ENCODE measurements at regions not wholly inside any gene's neighbourhood (a gene's known extent, or its start where the extent isn't known, plus 50 kb on each side); places are given as distances from the start of the nearest gene placed in this dataset.
"Not testable (repeated sequence)": the region's sequence is repeated elsewhere in the genome, so short reads cannot be mapped to it uniquely, and the experiment has no call there.

DNA sequence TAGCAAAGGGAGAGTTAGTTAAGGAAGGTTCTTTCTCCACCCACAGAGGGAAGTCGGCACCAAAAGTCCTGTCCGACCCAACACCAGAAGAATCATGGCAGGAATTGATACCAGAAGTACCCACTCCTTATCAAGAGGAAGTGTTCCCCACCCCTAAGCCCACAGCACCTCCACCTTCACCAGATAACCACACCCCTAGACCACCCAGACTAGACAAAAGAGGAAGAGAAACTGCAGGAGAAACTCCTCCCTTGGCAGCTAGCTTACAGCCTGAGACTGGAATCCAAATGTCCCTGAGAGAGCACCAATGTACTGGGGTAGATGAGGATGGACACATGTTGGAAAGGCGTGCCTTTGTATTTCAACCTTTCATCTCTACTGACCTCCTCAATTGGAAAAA lies 532.9 kb upstream of the TSPY4 start:
- POLR2A ChIA-PET = no interaction called here
- DNase-seq = no peak
- Mint-ChIP-seq H3K27ac (no peak overlapping the region), H3K4me3 (no peak overlapping the region), H3K36me3 (ENCODE audit: low read depth) (no peaks in the 10 kb centered on the region), H3K4me1 (no peaks in the 10 kb centered on the region), H3K27me3 (no peaks in the 10 kb centered on the region), H3K9me3 (no peaks in the 10 kb centered on the region)
- CTCF ChIA-PET = no interaction called here

DNA sequence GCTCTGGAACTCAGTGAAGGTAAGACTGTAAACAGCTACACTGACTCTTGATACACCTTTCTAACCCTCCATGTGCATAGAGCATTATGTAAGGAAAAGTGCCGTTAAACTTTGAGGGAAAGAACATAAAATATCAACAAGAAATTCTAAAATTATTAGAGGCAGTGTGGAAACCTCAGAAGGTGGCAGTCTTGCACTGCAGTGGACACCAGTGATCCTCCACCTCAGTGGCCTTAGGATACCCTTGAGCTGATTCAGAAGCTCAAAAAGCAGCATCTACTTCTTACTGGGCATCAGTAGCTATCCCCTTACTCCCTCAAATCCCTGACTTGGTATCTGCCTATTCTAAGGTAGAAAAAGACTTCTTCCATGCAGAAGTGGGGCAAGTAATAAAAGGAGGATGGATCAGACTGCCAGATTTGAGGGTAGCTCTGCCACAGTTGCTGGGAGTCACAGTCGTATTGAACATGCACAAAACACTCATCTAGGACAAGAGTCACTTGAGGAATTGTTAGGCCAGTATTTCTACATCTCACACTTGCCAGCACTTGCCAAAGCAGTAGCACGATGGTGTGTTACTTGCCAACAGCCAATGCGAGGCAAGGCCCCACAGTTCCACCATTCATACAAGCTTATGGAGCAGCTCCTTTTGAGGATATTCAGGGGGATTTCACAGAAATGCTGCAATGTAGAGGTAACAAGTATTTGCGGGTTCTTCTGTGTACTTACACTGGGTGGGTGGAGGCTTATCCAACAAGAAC lies 529.4 kb upstream of the TSPY4 start:
- Mint-ChIP-seq H3K27me3 (no peaks in the 10 kb centered on the region), H3K4me1 (no peaks in the 10 kb centered on the region), H3K9me3 (no peaks in the 10 kb centered on the region), H3K27ac (no peak overlapping the region), H3K36me3 (ENCODE audit: low read depth) (no peaks in the 10 kb centered on the region), H3K4me3 (no peak overlapping the region)
- ChIA-PET POLR2A (no interaction called here), CTCF (no interaction called here)
- DNase-seq = no peak

DNA sequence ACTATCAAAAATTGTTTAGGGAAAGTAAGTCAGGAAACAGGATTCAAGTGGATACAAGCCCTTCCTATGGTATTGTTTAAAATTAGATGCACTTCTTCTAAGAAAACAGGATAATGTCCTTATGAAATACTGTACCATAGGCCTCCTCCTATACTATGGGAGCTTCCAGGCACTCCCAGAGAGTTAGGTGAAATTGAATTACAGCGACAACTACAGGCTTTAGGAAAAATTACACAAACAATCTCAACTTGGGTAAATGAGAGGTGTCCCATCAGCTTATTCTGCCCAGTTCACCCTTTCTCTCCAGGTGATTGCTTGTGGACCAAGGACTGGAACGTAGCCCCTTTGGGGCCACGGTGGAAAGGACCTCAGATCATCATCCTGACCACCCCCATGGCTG lies 528.7 kb upstream of the TSPY4 start:
- H3K27ac Mint-ChIP-seq = no peak overlapping the region
- ChIA-PET POLR2A (no interaction called here), CTCF (no interaction called here)
- no peak for DNase-seq
- no peaks in the 10 kb centered on the region for H3K27me3 Mint-ChIP-seq
- H3K4me1 Mint-ChIP-seq = no peaks in the 10 kb centered on the region
- no peaks in the 10 kb centered on the region for H3K9me3 Mint-ChIP-seq
- H3K4me3 Mint-ChIP-seq = no peak overlapping the region
- no peaks in the 10 kb centered on the region for H3K36me3 Mint-ChIP-seq (ENCODE audit: low read depth)

DNA sequence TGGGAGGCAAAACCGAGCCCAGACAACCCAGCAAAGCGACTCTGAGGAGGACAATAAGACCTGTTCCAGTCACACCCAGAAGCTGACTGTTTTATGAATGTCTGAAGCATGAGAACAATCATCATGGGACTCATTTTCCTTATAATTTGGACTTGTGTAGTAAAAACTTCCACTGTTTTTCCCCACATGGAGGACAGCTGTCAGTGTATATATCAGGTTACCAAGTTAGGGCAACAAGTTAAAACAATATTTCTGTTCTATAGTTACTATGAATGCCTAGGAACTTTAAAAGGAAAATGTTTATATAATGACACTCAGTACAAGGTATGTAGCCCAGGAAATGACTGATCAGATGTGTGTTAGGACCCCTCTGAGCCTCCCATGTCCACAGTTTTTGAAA lies 528.2 kb upstream of the TSPY4 start:
- H3K9me3 Mint-ChIP-seq = no peaks in the 10 kb centered on the region
- CTCF ChIA-PET = no interaction called here
- H3K27ac Mint-ChIP-seq = no peak overlapping the region
- H3K36me3 Mint-ChIP-seq (ENCODE audit: low read depth) = no peaks in the 10 kb centered on the region
- no peaks in the 10 kb centered on the region for H3K27me3 Mint-ChIP-seq
- DNase-seq = no peak
- no peaks in the 10 kb centered on the region for H3K4me1 Mint-ChIP-seq
- H3K4me3 Mint-ChIP-seq = no peak overlapping the region
- POLR2A ChIA-PET = no interaction called here

DNA sequence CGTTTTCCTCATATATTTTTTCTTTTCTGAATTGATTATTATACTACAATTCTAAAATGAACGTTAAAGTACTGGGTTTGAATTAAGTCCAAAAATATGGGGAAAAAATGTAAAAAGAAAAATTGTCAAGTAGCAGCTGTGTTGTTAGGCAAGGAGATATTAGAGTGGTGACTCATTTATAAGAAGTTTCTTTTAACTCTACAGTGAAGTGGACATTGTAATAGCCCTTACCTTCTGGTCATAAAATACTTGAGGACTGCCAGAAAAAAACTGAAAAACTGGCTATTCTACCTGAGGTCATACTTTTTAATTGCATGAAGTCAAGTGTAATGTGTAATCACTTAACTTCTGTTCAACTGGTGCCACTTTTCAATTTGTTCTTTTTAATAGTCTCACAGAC lies 523.1 kb upstream of the TSPY4 start:
- DNase-seq = no peak
- H3K9me3 Mint-ChIP-seq = no peaks in the 10 kb centered on the region
- CTCF ChIA-PET = no interaction called here
- H3K4me3 Mint-ChIP-seq = no peak overlapping the region
- POLR2A ChIA-PET = no interaction called here
- no peaks in the 10 kb centered on the region for H3K36me3 Mint-ChIP-seq (ENCODE audit: low read depth)
- no peaks in the 10 kb centered on the region for H3K27me3 Mint-ChIP-seq
- no peak overlapping the region for H3K27ac Mint-ChIP-seq
- H3K4me1 Mint-ChIP-seq = no peaks in the 10 kb centered on the region

DNA sequence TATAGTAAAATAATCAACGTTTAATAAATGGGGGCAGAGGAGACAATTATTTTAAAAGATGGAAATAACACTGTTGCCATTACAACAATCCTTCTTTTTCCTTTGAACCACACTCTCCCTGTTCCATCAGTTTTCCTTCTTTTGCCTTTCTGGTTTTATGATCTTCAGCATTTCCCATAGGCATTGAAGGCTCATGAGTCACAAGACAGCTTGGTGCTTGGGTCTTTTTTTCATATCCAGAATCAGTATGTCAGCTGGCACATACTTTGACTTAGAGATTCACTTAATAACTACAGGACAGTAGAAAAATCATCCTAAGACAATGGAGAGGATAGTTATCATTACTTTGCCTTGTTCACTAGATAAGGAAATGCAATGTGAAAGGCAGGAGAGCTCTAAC lies 521.6 kb upstream of the TSPY4 start:
- Mint-ChIP-seq H3K4me1 (no peaks in the 10 kb centered on the region), H3K4me3 (no peak overlapping the region), H3K9me3 (no peaks in the 10 kb centered on the region), H3K27me3 (no peaks in the 10 kb centered on the region), H3K27ac (no peak overlapping the region), H3K36me3 (ENCODE audit: low read depth) (no peaks in the 10 kb centered on the region)
- DNase-seq = no peak
- CTCF ChIA-PET = no interaction called here
- POLR2A ChIA-PET = no interaction called here

DNA sequence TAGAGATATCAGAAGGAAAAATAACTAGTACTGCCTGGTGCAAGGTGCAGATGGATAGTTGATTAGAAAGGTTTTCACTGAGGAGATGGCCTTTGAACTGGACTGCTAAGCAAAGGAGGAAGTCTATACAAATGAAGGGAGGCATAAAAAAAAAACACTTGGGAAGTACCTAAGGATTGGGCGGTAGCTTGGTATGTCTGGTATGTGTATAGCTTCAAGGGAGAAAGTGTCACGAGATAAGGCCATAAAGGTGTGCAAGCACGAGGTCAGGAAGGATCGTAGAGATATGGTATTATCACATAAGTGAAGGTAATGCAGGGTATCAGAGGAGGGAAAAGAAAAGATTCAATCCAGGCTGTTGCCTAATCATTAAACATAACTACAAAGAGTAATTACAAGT lies 517.2 kb upstream of the TSPY4 start:
- POLR2A ChIA-PET = no interaction called here
- Mint-ChIP-seq H3K36me3 (ENCODE audit: low read depth) (no peaks in the 10 kb centered on the region), H3K27me3 (no peaks in the 10 kb centered on the region), H3K9me3 (no peaks in the 10 kb centered on the region), H3K4me1 (no peaks in the 10 kb centered on the region), H3K4me3 (no peak overlapping the region), H3K27ac (no peak overlapping the region)
- CTCF ChIA-PET = no interaction called here
- no peak for DNase-seq

DNA sequence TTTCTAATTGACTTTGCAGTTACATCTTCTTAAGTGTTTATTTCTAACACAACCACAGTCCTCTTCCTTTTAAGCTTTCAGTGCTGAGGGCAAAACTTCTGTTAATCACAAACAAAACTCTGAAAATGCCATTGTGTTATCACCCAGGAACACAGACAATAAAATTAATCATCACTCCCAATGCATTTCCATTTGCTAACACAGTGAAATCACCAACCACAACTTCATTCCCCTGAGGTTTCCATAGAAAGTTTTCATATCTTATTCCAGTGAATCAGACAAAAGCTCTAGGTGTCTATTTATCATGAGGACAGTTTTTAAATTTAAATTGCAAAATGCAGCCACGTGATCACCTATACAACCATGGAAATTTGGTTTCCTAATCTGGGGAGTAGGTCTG lies 516.2 kb upstream of the TSPY4 start:
- Mint-ChIP-seq H3K4me3 (no peak overlapping the region), H3K27me3 (no peaks in the 10 kb centered on the region), H3K36me3 (ENCODE audit: low read depth) (no peaks in the 10 kb centered on the region), H3K4me1 (no peaks in the 10 kb centered on the region), H3K27ac (no peak overlapping the region), H3K9me3 (no peaks in the 10 kb centered on the region)
- POLR2A ChIA-PET = no interaction called here
- no peak for DNase-seq
- CTCF ChIA-PET = no interaction called here

DNA sequence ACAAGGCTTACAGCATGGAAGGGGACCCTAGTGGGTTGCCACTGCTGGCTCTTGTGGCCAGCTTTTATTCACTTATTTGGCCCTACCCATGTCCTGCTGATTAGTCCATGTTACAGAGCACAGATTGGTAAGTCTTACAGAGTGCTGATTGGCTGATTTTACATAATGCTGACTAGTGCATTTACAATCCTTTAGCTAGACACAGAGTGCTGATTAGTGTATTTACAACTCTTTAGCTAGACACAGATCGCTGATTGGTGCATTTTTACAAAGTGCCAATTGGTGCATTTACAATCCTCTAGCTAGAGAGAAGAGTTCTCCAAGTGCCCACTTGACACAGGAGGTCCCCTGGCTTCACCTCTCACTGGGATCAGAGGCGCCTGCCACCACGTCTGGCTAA lies 485.0 kb upstream of the TSPY4 start:
- ChIA-PET POLR2A (no interaction called here), CTCF (no interaction called here)
- no peaks in the 10 kb centered on the region for H3K9me3 Mint-ChIP-seq
- no peak overlapping the region for H3K4me3 Mint-ChIP-seq
- no peak overlapping the region for H3K27ac Mint-ChIP-seq
- H3K36me3 Mint-ChIP-seq (ENCODE audit: low read depth) = no peaks in the 10 kb centered on the region
- no peaks in the 10 kb centered on the region for H3K27me3 Mint-ChIP-seq
- no peaks in the 10 kb centered on the region for H3K4me1 Mint-ChIP-seq
- DNase-seq = no peak

DNA sequence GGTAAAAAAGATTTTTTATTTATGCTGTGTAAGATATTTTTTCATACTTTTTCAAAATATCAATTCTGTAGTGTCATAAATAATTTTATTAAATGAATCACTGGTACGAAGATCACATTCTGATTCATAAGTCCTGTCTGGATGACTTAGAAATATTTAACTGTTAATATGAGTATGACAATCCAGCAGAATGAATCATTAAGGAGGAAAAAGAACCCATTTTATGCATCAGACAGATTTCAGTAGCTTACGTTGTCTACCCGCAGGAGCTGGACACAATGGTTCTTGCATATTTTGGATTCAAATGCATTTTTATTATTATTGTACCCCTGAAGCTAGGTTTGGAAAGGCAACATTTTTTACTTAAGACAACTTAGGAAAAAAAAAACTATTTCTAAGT lies 448.9 kb upstream of the TSPY4 start:
- Mint-ChIP-seq H3K4me3 (no peak overlapping the region), H3K27ac (no peak overlapping the region), H3K9me3 (no peaks in the 10 kb centered on the region), H3K36me3 (ENCODE audit: low read depth) (no peaks in the 10 kb centered on the region), H3K4me1 (no peaks in the 10 kb centered on the region), H3K27me3 (no peaks in the 10 kb centered on the region)
- ChIA-PET POLR2A (no interaction called here), CTCF (no interaction called here)
- no peak for DNase-seq

DNA sequence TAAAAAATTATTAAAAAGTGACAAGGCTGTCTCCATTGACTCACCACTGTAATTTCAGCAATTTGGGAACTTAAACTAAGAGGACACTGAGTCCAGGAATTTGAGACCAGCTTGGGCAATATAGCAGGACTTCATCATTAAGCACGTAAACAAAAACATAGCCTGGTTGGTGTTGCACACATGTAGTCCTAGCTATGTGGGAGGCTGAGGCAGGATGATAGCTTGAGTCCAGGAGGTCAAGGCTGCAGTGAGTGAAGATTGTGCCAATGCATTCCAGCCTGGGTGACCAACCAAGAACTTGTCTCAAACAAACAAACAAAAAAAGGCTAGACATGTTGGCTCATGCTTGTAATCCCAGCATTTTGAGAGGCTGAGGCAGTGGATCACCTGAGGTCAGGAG lies 439.4 kb upstream of the TSPY4 start:
- Mint-ChIP-seq H3K27me3 (no peaks in the 10 kb centered on the region), H3K36me3 (ENCODE audit: low read depth) (no peaks in the 10 kb centered on the region), H3K27ac (no peak overlapping the region), H3K4me3 (no peak overlapping the region), H3K4me1 (no peaks in the 10 kb centered on the region), H3K9me3 (no peaks in the 10 kb centered on the region)
- no peak for DNase-seq
- POLR2A ChIA-PET = no interaction called here
- CTCF ChIA-PET = no interaction called here

DNA sequence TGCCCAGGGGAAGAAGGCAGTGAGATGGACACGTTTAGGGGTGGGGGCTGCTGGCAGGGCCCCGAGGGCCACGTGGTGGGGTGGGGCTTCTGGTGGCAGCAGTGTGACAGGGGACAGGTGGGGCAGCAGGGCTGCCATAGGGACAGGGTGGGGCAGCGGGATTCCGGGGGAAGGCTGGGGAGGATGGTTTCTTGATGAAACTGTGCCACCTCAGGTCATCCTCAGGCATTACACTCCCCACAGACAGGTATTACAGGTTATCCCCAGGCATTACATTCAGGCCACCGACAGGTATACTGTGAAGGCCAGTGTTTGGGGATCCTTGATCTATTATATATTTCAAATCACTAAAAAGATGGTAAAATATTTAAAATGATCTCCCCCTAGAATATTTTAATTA lies 432.1 kb upstream of the TSPY4 start:
- H3K36me3 Mint-ChIP-seq (ENCODE audit: low read depth) = no peaks in the 10 kb centered on the region
- no peak overlapping the region for H3K27ac Mint-ChIP-seq
- ChIA-PET POLR2A (no interaction called here), CTCF (no interaction called here)
- no peak overlapping the region for H3K4me3 Mint-ChIP-seq
- no peaks in the 10 kb centered on the region for H3K4me1 Mint-ChIP-seq
- H3K27me3 Mint-ChIP-seq = no peaks in the 10 kb centered on the region
- H3K9me3 Mint-ChIP-seq = no peaks in the 10 kb centered on the region
- no peak for DNase-seq

DNA sequence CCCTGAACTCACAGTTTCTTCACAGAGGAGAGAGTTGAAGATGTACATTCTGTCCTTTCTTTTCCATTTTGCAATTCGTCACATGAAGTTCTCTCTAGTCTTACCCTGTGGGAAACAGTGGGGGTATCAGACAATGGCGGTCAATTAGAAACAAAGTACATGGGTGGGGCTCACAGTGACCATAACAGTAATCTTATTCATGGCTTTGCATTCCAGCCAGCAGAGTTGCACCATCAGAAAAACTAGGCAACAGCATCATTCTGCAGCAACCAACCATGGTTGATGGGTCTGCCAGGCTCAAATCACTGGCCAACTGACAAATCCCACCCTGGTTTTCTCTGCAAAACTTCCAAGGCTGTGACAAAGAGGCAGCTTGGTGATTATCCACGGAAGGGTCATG lies 414.7 kb upstream of the TSPY4 start:
- POLR2A ChIA-PET; H3K9me3 Mint-ChIP-seq; H3K36me3 Mint-ChIP-seq (ENCODE audit: low read depth); H3K27me3 Mint-ChIP-seq; H3K27ac Mint-ChIP-seq; H3K4me3 Mint-ChIP-seq; DNase-seq; CTCF ChIA-PET; H3K4me1 Mint-ChIP-seq: not testable (repeated sequence)

All from activated CD4-positive, alpha-beta memory T cell treated with anti-CD3 and anti-CD28 coated beads, Interleukin-2, amount 10 ng/mL, durations not matched to agents 7 days and 5 days (primary cell).